ENCODE measurements at regions not wholly inside any gene's neighbourhood (a gene's known extent, or its start where the extent isn't known, plus 50 kb on each side); places are given as distances from the start of the nearest gene placed in this dataset.

- H3K27me3 ChIP-seq (ENCODE audit: insufficient read depth, low read depth, low read length) = no peaks in the 10 kb centered on the region
- TF ChIP-seq POLR2AphosphoS5 (IDR thresholded peaks at IDR 0.05) (no peak), EP300 (conservative IDR thresholded peaks at IDR 0.05; ENCODE audit: poor library complexity, severe bottlenecking) (no peak), SMC3 (conservative IDR thresholded peaks at IDR 0.05; ENCODE audit: poor library complexity) (no peak), RAD21 (conservative IDR thresholded peaks at IDR 0.05) (no peak), REST (IDR thresholded peaks at IDR 0.05; ENCODE audit: borderline replicate concordance) (no peak), EZH2 (IDR thresholded peaks at IDR 0.05; ENCODE audit: borderline replicate concordance, insufficient read depth, low read length, poor library complexity, severe bottlenecking) (no peak), CTCF (IDR thresholded peaks at IDR 0.05; ENCODE audit: poor library complexity, severe bottlenecking) (no peak), TAF1 (IDR thresholded peaks at IDR 0.05; ENCODE audit: low read depth) (no peak), MXI1 (conservative IDR thresholded peaks at IDR 0.05; ENCODE audit: poor library complexity, severe bottlenecking) (no peak)
Observed at GRCh38 chr5:8958602-8959001, 587.3 kb downstream of the SEMA5A start.

GRCh38 chr5:8961219-8961618 is 584.7 kb downstream of the SEMA5A start:
- Histone ChIP-seq H3K9me2 (ENCODE audit: insufficient read depth, low read length) (no peaks in the 10 kb centered on the region), H3K9me3 (ENCODE audit: low read length) (no peaks in the 10 kb centered on the region), H3K9ac (ENCODE audit: low read length) (no peak overlapping the region), H3K27ac (ENCODE audit: low read length) (no peak overlapping the region), H3F3A (ENCODE audit: insufficient read depth, low read length, poor library complexity, severe bottlenecking) (peaks cover 3% of the 10 kb centered on the region), H4K20me1 (ENCODE audit: insufficient read depth) (no peaks in the 10 kb centered on the region), H3K4me3 (ENCODE audit: low read length) (no peak overlapping the region), H3K79me2 (replicated peaks; ENCODE audit: insufficient read depth, low read length) (no peaks in the 10 kb centered on the region), H3K27me3 (ENCODE audit: insufficient read depth, low read depth, low read length) (no peaks in the 10 kb centered on the region), H2AFZ (ENCODE audit: low read depth, low read length) (no peak overlapping the region), H3K4me2 (ENCODE audit: low read length) (no peak overlapping the region), H3K36me3 (ENCODE audit: insufficient read depth, low read length) (no peaks in the 10 kb centered on the region)
- no peak for TF ChIP-seq SMC3 (conservative IDR thresholded peaks at IDR 0.05; ENCODE audit: poor library complexity)
- no peak for TF ChIP-seq MXI1 (conservative IDR thresholded peaks at IDR 0.05; ENCODE audit: poor library complexity, severe bottlenecking)
- no peak for TF ChIP-seq EZH2 (IDR thresholded peaks at IDR 0.05; ENCODE audit: borderline replicate concordance, insufficient read depth, low read length, poor library complexity, severe bottlenecking)

More at GRCh38 chr5:8958602-8959001, 587.3 kb downstream of the SEMA5A start:
- H2AFZ ChIP-seq (ENCODE audit: low read depth, low read length) = no peak overlapping the region
- H3K9ac ChIP-seq (ENCODE audit: low read length) = no peak overlapping the region
- peaks cover 3% of the 10 kb centered on the region for H3F3A ChIP-seq (ENCODE audit: insufficient read depth, low read length, poor library complexity, severe bottlenecking)
- H3K9me3 ChIP-seq (ENCODE audit: low read length) = no peaks in the 10 kb centered on the region
- no peak overlapping the region for H3K27ac ChIP-seq (ENCODE audit: low read length)
- no peak overlapping the region for H3K4me2 ChIP-seq (ENCODE audit: low read length)
- H4K20me1 ChIP-seq (ENCODE audit: insufficient read depth) = no peaks in the 10 kb centered on the region
- no peaks in the 10 kb centered on the region for H3K9me2 ChIP-seq (ENCODE audit: insufficient read depth, low read length)
- no peaks in the 10 kb centered on the region for H3K79me2 ChIP-seq (replicated peaks; ENCODE audit: insufficient read depth, low read length)
- H3K4me3 ChIP-seq (ENCODE audit: low read length) = no peak overlapping the region
- no peaks in the 10 kb centered on the region for H3K36me3 ChIP-seq (ENCODE audit: insufficient read depth, low read length)

Data from neural cell (in vitro differentiated cells).